ENCODE measurements at regions not wholly inside any gene's neighbourhood (a gene's known extent, or its start where the extent isn't known, plus 50 kb on each side); places are given as distances from the start of the nearest gene placed in this dataset.

DNA sequence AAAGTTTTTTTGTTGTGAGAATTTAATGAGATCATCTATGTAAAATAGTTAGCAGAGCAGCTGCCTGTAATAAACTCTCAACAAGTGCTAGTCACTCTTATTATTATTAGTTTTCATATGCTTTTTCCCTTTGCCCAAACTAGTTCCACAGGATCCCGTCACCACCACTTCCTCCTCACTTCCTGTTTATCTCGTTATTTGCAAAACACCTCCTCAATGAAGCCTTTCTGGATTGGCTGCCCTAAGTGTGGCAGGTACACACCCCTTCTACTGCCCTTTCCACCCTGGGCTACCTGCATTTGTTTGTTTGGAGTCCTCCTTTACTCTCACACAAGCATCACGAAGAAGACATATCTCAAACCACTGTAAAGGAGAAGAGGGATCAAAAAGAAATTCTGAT, 54.4 kb upstream of the KLF3 start:
- no peak for DNase-seq

DNA sequence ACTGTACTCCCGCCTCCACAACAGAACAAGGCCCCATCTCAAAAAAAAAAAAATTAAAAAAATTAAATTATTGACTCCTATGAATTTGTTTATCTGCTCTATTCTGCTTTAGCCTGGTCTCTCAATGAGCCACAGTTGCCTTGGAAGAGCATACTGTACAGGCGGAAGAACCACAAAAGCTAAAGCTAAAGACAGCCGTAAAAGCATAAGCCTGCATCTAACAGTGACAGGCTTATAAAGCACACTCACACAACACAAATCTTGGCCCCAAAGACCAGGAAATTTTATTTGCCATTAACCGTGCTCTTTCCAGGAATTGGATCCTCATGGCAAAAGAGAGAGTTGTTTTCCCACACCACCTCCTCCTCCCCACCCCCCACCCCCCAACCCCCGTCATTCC, 53.5 kb upstream of the KLF3 start:
- no peak for DNase-seq

DNA sequence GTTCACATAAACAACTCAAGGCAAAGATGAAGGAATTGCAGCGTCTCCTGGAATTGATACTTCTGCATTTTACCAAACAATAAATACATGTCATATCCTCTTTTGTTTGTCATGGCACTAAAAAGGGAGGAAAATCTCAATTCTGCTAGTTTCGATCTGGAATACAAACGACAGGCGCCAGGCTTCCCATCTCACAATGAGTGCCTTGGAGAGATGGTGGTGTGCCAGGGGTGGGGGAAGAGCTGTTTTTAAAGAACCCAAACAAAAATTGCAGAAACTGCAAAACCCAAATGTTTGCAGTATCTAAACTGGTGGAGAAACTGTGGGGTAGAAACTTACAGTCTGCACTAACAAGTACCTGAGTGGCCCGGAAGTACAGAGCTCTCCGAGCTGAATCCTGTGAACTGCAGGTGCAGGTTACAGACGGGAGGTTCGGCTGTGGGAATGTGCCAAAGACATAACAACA, 53.0 kb upstream of the KLF3 start:
- no peak for DNase-seq

DNA sequence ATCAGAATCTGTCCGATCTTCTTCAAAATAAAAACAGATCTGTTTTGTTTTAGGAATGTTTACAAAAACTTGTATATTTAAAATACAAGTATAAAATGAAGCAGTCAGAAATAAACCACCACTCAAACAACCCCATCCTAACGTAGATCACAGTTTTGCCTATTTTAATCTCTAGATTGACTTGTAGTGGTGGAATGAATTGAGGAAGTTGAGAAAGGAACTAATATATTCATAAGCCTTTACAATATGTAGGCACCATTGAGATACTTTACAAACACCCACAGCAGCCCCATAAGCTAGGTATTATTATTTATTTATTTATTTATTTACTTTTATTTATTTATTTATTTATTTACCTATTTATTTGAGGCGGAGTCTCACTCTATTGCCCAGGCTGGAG, 52.3 kb upstream of the KLF3 start:
- DNase-seq, result no peak

DNA sequence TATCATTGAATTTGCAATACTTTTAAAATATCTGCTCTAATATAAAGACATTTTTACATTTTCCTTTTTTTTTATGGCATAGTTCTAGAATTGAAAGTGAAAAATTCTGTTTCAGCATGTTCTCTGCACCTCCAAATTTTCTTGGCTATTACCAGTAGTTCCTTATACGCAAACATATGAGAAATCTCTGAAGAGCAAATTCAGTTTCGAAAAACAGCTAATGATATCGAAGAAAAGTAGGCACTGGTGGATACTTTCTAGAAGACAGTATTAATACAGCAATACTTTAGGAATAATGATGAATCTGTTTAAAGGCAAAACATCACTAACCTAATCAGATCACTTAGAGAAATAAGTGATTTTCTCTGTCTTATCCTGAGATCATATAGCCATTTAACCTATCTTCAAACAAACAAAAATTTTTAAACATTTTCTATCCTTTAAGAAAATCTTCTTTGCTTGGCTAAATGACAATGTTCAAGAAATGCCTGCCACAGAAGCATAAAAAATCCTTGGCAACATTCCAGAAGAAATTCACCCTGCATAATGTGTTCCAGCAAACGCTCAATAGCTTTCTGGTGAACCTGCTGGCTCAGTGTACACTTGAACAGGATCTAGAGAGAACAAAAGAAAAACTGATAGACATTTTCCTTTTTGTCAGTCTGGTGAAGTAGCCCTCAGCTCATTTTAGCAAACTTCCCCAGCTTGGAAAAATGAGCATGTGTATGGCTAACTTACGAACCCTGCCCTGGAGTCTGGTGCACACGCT, 51.2 kb upstream of the KLF3 start:
- no peak for DNase-seq
